Skin of body (tissue), 1 donor: ENCODE measurements at regions not wholly inside any gene's neighbourhood (a gene's known extent, or its start where the extent isn't known, plus 50 kb on each side); places are given as distances from the start of the nearest gene placed in this dataset.

Experiments used
- DNase-seq: peaks from one replicate; lab custom pipeline; 2025; lab: John Stamatoyannopoulos, UW

DNA sequence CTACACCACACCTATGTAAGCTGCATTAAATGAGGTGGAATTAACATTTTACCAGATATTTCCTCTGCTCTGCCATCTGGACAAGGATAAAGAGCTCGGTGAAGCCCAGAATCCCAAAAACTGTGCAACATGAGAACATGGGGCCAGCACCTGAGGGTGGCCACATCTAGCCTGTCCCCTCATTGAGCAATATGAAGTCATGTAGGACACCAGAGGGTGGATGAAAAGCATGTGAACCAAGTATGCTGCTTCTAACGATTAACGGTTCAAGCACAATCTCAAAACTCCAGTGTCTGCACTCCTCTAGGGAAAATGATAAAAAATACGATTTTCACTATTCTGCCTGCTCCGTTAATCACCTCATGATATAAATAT is 545.8 kb downstream of the EBF1 start:
- no peak for DNase-seq

DNA sequence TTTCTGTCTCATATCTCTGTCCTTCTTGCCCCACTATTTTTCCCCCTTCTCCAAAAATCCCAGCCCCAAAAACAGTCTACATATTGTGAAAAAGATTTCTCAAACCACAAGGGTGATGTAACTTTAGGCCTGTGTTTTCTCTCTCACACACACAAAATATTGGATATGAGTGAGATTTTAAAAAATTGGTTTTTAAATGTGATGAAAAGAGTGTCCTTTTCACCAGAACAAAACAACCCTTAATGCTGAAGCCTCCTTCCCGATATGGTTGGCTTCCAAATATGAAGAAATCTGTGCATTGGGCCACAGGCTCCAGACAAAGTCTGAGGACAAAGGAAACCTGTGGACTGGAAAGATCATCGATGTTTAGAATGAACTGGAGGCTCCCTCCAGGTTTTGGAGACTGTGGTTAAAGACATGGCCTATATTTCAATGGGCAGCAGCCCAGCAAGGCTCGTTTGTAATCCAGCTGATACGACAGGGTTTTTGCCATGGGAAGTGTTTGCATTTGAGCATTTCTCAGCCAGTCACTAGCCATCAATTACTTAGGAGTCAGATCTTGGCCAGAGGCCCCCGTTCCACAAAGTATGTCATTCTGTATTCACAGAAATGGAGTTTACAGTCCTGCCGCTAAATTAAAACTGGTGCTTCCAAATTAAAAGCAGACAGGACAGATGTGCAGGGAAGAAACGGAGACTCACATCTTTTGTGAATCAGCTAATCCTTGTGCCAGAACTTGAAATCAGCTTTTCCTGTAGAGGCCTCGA is 546.3 kb downstream of the EBF1 start:
- peak; percentile 95 for DNase-seq

DNA sequence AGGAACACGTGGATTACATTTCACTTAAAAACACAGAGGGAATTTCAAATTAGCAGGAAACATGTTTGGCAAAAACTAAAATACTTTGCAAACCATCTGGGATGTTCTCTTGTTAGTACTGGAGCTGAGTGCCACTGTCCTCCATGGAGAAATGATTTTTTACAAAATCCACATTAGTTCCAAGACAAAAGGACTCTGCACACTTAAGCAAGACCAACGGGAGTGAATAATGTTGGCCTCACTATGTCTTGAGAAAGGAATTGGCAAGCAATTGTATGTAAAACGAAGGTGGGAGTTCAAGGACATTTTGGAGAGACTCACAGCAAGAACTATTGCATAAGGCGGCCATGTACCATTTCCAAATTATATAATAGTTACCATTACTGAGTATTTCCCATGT is 547.5 kb downstream of the EBF1 start:
- DNase-seq = peak; percentile 53

DNA sequence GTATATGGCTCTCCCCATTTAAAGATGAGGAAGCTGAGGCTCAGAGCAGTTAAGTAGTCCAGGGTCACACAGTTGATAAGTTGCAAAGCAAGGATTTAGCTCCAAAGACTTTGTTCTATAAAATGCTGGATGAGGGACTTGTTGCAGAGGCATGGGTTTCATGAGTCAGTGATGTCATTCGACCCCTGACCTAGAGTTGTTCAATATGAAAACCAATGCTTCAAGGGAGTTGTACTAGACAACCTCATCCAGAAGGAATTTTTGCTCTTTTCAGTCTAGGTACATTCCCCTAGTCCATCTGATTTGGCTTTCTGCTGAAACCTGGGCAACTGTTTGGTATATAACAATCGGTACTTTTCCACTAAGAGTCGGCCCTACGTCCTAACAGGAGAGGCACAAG is 550.4 kb downstream of the EBF1 start:
- no peak for DNase-seq

DNA sequence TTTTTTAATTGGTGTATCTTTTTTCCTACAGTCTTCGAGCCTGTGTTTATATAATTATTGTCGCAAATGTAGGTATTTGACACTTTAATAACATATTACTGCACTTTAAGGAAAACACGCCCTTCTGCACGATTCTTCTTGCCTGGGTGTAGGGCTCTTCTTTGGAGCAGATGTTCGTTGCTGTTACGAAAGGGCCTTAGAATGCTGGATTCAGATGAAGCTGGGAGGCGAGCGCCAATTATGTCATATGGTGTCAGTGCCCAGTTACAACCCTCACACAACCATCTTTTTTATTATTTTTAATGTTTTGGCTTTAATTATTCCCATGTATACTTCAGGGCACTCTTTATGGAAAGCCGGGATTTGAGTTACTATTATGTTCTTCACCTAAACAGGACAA is 553.0 kb downstream of the EBF1 start:
- peak; percentile 83 for DNase-seq

DNA sequence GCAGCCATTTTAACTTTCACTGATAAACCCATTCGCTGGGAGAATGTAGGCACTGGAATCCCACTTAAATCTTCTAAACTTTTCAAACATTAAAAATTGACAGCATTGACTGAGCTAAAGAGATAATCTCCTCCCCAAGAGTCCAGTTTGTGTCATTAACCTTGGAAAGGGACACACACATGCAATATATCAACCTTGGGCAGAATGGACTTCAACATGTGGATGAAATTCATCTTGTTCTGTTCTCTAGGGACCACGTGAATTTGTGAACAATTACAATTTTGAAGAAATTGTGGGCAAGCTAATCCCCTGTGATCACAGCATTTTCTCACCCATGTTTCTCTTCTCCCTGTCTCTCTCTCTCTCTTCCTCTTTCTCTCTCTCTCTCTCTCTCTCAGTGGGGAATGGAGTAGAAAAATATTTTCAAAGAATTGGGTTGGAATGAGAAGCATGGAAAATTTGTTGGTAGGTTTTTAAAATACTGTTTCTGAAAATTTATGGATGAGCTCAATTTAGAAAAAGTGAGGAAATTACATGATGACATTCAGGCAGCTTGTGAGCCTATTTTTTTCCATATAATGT is 553.7 kb downstream of the EBF1 start:
- DNase-seq = peak; percentile 83

DNA sequence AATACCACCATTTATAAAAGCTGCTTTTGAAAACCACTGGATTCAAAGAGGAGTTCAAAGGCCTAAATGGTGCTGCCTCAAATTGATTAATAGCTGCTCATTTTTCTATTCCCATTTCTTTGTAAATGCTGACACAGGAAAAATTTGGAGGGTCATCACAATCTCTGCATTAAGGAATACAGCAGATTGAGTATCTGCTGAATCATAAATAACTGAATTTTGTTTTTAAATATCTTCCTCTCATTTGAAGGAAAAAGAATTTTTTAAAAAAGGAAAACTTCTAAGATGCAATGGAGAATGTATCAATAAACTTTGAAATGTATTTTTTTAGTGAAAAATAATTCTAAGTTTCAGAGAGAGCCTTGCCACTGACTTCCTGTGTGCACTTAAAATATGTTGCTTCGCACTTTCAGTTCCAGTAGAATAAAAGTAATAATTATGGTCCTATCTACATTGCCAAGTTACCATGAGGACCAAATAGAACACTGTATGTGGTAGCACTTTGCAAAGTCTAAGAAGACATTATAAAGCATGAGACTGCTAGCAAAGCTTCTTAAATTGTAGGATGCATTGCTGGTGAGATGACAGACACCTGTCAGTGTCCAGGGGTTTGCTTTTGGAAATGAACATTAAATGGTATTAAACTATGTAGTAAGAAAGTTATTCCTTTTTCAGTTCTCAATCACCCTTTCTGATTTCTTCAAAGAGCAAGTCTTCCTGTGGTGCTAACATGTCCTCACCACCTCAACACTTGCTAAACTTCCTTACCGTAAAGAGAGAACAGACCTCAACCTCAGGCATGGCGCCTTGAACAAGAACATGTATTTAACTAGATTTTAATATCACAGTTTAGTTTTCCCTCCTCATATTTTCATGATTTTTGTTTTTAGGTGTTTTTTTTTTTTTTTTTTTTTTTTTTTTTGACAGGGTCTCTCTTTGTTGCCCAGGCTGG is 555.1 kb downstream of the EBF1 start:
- DNase-seq = no peak

DNA sequence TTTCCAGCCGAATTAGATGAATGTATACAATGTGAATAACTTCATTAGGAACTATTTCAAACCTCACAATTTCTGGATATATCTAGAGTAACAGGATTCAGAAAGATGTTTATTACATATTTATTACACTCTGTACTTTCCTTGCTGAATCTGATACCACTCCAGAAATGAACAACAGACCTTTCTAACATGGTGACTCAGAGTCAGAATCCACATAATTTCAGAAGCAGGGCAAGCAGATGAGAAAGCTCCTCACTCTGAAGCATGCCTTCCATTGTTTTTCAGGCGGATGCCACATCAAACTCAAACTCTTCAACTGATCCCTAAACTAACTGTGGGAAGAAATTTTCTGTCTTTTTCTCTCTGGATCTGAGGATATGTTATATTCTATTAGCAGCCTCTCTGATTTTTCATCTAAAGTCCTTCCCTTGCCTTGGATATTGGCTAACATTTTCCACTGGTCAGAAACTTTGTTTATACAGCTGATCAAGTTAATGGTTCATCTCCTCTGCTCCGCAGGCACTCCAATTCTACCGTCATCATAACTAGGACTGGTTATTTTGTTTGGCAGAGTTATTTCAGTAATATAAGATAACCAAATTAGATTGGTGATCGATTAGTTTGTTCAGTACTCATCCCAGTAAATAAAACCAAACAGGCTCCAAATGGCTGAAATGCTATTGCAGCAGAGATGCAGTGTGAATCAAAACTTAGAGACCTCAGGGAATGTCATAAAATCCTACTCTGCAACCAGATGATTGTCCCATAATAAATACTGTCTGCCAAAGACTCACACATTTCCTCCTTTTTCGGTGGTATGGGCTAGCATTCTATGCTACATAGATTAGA is 556.0 kb downstream of the EBF1 start:
- DNase-seq = no peak

DNA sequence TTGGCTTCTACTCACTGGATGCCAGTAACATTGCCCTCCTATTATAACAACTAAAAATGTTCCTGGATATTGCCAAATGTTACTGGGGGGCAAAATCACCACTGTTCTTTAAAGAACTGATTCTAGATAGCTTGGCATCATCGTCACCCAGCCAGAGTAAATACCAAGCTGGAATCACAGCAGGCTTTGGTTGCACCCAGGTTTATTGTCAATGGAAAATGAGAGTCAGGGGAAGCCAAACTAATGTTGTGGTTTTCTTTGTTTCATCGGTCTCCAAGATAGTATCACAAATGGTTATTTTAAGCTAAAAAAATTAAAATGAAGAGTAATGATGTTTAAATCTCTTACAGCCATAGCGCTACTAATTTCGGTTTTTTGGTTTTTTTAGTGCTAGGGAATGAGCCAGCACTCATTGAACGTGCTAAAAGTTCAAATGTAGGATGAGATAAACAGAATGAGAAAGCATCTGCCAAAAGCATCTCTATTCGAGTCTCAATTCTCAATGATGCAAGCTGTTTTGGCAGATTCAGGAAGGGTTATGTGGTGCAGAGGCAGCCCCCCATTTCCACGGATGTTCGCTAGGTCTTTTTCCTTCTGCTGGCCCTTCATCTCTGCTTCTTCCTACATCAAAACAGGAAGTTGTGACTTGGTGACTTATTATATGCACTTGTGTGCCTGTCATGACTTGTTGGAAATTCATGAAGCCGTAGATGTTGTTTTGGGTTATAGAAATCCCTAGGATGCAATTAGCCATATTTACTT is 558.0 kb downstream of the EBF1 start:
- peak; percentile 40 for DNase-seq

DNA sequence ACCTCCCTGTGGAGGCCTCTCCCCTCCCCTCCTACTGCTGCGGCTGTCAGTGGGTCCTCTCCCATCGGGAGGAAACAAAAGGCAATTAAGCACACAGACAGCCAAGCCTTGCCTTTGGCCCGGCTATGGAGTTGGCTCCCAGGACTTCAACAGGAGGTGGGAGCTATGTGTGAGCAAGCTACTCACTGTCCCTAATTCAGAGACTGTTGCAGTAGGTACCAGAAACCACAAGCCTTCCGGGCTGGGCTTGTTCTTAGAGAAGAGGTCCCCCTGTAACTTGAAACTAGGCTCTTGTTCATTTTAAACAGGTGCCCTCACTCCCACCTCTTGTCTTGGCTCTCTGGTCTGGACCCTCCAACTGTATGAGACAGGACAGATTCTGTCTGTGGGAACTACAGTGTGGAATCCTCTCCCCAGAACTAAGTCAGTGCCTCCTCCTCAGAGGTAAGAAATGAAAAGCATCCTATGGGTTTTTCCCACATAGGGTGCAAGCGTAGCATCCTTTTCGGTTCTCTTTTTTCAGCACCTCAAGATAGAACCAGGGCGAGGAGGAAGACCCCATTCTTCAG is 561.1 kb downstream of the EBF1 start:
- DNase-seq = no peak

DNA sequence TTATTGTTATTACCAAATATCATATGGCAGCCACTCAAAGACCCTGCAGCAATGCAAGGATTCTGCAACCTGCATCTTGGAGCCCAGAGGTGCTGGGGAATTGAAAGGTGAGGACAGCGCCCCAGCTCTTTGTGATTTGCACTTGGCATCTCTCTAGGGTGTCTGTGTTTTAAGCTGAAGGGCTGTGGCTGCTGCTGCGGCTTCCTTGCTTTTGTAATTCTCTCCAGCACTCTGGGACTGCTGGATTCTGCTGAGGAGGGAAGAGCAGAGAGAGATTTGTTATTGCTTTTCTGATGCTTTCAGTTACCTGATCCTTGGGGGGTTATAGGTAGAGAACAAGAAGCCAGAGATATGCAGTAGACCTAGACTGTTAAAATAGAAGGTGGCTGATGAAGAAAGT is 562.4 kb downstream of the EBF1 start:
- no peak for DNase-seq

DNA sequence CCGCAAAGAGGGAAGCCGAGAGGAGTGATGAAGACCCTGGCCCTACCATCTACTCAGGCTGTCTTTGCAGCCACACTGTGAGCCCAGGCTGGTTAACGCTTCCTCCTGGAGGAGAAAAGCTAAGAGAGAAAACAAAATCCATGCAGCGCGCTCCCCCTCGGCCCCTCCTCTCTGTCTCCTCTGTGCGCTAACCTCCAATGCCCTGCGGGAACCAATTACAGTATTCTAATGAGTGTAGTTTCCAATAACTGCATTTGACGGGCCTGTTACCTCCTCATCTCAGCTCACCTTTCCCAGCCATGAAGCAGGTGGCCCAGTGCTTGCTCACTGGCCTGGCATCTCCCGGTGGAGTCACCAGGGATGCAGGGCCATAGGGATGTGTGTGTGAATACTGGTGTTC is 565.5 kb downstream of the EBF1 start:
- DNase-seq = no peak

DNA sequence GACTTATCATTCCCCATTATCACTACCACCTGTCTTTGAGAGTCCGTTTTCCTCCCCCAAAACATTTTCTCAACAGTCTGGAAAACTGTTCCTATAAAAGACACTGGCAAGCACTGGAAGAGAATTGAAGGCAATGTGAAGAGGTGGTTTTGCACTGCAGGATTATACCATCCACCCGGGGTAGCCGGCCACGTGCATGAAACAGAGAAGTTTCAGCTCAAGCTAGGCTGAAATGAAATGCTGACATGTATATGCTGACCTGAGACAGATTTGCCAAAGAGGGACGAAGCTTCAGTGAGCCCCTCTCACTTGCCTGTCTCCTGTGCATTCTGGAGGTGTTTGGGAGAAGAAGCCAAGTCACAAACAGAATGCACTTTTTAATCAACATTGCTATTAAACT is 567.0 kb downstream of the EBF1 start:
- no peak for DNase-seq

DNA sequence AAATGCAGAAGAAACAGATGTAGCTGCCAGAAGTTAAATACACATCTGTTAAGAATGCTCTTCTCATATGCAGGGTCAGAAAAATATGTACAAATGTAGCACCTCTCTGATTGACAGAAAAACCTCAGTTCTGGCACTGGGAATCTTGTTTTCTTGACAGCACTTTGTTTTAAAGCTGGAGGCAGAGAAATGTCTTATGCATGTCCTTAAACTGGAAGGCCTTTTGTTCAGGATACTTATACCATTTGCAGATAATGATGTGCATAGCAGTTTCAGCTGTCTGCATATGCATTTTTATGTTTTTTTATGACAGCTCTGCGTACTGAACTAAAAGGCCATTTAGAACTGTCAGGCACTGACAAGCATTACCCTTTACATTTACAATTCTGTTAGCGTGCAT is 567.9 kb downstream of the EBF1 start:
- peak; percentile 71 for DNase-seq

DNA sequence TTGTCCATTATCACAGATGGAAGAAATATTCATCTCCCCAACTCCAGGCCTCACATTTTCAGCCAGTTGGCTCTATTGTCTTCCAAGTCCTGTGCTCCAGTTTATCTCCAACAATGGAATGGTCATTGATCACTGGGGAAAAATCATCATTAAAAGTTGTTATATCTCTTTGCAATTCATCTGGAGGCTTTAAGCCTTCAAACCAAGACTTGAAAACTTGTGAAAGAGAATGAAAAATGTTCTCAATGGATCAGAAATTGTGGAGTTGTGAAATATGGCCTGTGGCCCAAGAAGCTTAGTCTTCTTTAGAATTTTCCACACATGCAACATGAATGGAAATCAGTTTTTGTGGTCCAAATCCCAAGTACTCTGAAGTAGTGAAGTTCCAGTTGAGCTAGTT is 569.6 kb downstream of the EBF1 start:
- DNase-seq = peak; percentile 65

DNA sequence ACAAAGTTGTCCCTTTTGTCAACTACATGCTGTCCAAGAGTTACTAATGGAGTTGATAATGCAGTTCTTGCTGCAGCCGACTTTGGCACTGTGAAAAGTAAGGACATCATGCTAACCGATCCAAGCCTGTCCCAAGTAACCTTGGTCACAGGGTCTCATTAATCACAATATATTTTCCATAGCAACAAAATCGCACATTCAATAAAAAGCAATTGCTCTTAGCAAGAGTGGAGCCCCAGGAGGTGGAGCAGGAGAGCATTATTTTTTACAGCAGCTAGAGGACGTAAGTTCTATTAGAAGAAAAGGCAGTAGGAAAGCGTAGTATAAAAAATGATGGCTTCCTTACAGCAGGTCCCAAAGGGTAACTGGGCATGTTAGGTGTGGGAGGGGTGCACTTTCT is 570.3 kb downstream of the EBF1 start:
- no peak for DNase-seq

DNA sequence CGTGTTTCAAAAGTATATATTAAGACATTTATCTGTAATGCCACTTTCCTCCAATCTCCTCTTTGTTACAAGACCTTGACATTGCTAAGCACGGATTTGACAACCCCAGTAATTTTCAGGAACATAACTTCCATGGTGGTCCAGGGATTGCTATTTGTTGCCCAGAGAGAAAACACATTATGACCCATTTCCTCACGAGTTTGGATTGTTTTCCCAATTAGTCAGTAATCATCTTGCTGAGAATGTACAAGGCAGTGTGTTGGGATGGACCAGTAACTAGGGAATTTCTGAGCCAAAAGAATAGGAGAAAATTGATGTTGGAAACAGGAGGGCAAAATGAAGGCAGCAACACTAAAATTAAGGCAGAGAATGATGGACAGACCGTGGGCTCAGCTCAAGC is 574.1 kb downstream of the EBF1 start:
- no peak for DNase-seq

DNA sequence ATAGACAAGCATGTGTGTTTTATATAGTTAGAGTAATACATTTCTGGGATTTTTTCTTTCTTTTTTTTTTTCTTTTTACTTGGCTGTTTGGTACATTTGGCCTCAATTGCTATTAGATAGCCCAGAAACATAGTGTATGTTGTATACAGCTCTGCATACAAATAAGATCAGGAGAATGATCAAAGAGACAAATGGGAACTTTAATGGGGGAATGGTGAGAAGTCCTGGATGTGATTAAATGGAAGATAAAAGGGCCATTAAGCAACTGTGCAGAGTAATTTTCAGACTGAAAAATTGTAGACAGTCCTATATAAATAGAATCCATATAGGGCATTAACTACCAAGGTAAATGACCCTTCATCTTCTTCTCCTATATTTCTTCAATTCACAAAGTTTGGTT is 575.6 kb downstream of the EBF1 start:
- no peak for DNase-seq

DNA sequence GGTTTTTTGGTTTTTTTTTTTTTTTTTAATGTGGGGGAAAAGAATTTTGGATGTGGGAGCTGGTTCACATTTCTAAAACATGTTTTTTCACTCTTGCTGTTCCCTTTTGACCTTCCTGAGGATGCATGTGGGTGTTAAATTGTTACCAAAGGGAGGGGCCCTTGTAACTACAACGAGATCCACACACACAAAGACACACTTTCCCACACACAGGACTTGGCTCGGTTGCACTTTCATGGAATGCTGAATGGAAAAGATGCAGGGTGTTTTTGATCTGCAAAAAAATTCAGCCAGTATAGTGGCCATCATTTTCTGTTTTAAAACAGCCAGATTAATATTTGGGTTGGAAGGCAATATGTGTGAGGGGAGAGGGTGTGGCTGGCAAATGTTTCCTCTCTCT is 576.9 kb downstream of the EBF1 start:
- peak; percentile 91 for DNase-seq

DNA sequence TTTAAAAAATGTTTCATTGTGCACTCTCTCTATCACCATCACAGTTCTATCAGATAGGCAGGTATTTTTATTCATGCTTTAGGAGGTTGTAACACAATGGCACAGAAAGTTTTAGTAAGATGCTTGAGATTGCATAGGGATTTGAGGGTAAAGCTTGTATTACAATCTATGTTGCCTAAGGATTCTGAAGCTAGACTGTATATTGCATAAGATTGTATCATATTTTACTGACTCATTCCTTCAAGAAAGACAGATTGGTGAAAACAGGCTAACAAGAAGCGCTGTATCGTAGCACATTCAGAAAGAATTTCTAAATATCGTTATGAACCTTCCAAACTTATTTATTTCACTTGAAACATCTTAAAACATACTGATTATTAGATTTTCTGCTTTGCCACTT is 577.7 kb downstream of the EBF1 start:
- peak; percentile 47 for DNase-seq
